ENCODE measurements at regions not wholly inside any gene's neighbourhood (a gene's known extent, or its start where the extent isn't known, plus 50 kb on each side); places are given as distances from the start of the nearest gene placed in this dataset.

DNA sequence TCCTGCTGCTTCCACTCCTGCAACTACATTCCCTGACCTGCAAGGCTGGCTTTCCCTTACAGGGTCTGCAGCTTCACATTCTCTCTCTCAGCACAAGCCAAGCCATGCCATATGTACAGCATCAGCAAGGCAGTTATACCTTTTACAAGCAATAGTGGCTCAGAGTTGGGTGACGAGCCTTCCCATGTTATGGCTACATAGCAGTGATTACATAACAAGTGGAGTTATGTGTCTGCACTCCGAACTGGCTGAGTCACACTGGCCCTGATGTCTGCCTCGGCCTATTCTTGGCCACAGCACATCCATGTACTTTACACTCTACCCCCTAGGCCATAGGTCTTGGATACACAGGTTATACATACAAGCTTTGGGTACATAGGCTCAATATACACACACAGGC lies 52.0 kb upstream of the SNCAIP start:
- no peak overlapping the region for H3K4me3 ChIP-seq (ENCODE audit: low read depth, low read length)
- CTCF ChIA-PET = interaction anchor here (0.9 kb wide), 1 partner anchor 64 kb away, joined by 3 read pairs; no protein-coding TSS in a partner anchor
- H3K36me3 ChIP-seq (ENCODE audit: control insufficient read depth, insufficient read depth, low read length) = no peaks in the 10 kb centered on the region
- POLR2A ChIA-PET = no interaction called here
- DNase-seq (ENCODE audit: low read depth) = peak; percentile 53
- TF ChIP-seq, protein P1, sequence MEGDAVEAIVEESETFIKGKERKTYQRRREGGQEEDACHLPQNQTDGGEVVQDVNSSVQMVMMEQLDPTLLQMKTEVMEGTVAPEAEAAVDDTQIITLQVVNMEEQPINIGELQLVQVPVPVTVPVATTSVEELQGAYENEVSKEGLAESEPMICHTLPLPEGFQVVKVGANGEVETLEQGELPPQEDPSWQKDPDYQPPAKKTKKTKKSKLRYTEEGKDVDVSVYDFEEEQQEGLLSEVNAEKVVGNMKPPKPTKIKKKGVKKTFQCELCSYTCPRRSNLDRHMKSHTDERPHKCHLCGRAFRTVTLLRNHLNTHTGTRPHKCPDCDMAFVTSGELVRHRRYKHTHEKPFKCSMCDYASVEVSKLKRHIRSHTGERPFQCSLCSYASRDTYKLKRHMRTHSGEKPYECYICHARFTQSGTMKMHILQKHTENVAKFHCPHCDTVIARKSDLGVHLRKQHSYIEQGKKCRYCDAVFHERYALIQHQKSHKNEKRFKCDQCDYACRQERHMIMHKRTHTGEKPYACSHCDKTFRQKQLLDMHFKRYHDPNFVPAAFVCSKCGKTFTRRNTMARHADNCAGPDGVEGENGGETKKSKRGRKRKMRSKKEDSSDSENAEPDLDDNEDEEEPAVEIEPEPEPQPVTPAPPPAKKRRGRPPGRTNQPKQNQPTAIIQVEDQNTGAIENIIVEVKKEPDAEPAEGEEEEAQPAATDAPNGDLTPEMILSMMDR (IDR thresholded peaks at IDR 0.05; ENCODE audit: insufficient read depth, low read depth, low read length) = no peak
- H3K27me3 ChIP-seq (ENCODE audit: control insufficient read depth, insufficient read depth, low read length) = no peaks in the 10 kb centered on the region

DNA sequence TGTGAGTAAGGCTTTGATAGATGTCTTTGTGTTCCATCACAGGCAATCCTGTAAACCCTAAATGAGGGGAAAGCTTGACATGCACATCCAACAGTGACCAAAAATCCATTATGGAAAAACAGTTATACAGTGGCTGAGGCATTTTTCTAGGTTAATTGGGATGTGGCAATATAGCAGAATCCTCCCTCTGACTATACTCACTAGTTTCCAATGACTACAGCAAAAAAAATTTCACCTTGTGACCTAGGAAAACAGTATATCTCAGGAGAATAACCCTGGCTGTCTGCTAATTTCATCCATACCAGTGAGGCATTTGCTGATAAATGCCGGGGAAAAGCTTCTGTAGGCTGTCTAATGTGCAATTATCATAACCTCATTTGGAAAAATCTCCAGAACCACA lies 49.9 kb upstream of the SNCAIP start:
- Histone ChIP-seq H3K27me3 (ENCODE audit: control insufficient read depth, insufficient read depth, low read length) (no peaks in the 10 kb centered on the region), H3K36me3 (ENCODE audit: control insufficient read depth, insufficient read depth, low read length) (no peaks in the 10 kb centered on the region), H3K4me3 (ENCODE audit: low read depth, low read length) (no peak overlapping the region)
- ChIA-PET CTCF (interaction anchor here (0.5 kb wide), 1 partner anchor 98 kb away, joined by 3 read pairs; no protein-coding TSS in a partner anchor), POLR2A (no interaction called here)
- DNase-seq (ENCODE audit: low read depth) = no peak
- TF ChIP-seq, protein P1 (IDR thresholded peaks at IDR 0.05; ENCODE audit: insufficient read depth, low read depth, low read length) = no peak

Data from BJ (cell line).